PC-3 (cell line): ENCODE measurements at regions not wholly inside any gene's neighbourhood (a gene's known extent, or its start where the extent isn't known, plus 50 kb on each side); places are given as distances from the start of the nearest gene placed in this dataset.

Experiments used
- CTCF ChIP-seq: fragments of 300-600 bp; sonication (generic); conservative IDR thresholded peaks from 2 replicates; pipeline ENCODE4 v1.5.1; 2017; ENCODE audit warnings: antibody characterized with exemption, low read depth, mild to moderate bottlenecking, low read length
- EZH2 ChIP-seq: fragments of 300-600 bp; sonication (generic); IDR thresholded peaks from one replicate; pipeline ENCODE4 v1.6.1; 2017; ENCODE audit warnings: antibody characterized with exemption, mild to moderate bottlenecking, low read length; ENCODE audit not compliant: unreplicated experiment
- EZH2phosphoT487 ChIP-seq: fragments of 300-600 bp; sonication (generic); IDR thresholded peaks from 2 replicates; pipeline ENCODE4 v1.6.1; 2018; ENCODE audit warnings: mild to moderate bottlenecking, antibody characterized with exemption, low read length, borderline replicate concordance

DNA sequence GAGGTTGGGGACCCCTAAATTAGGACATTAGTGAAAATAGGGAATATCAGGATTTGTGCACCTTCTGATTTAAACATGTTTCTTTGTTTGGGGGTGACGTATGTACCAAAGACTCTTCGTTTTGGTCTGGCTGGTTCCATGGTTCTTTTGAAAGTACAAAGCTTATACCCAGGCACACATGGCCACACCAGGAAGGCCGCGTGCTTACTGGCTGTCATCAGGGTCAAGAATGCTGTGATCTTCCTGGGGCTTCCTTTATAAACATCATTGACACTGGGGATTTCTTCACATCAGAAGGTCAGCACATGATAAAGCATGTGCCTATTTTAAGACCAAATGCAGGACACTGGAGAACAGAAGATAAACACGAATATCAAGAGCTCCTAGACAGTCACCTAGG lies 230.6 kb upstream of the ID2 start:
- TF ChIP-seq CTCF = no peak
- TF ChIP-seq EZH2 = no peak
- TF ChIP-seq EZH2phosphoT487 = no peak
